ENCODE measurements at regions not wholly inside any gene's neighbourhood (a gene's known extent, or its start where the extent isn't known, plus 50 kb on each side); places are given as distances from the start of the nearest gene placed in this dataset.
A peak's percentile ranks its signal among the peaks of the same experiment; 100 is the strongest.

GRCh38 chr4:55249476-55249875 is 96.6 kb upstream of the SRD5A3 start:
- Histone ChIP-seq H3K27me3 (replicated peaks in 2 of 5; ENCODE audit: control insufficient read depth in 4 of 5, insufficient read depth in 5 of 5, low read length in 4 of 5) (peaks cover 4 to 40% (median 8%) of the 10 kb centered on the region in 5 experiments), H3K9me3 (ENCODE audit: control extremely low read depth in 1 of 5, control insufficient read depth in 4 of 5, insufficient read depth in 2 of 5, low read depth in 1 of 5, low read length in 4 of 5) (no peaks in the 10 kb centered on the region), H3K36me3 (ENCODE audit: control insufficient read depth in 4 of 4, insufficient read depth in 4 of 4, low read length in 3 of 4) (no peaks in the 10 kb centered on the region), H3K4me1 (ENCODE audit: control extremely low read depth in 1 of 4, control insufficient read depth in 4 of 4, insufficient read depth in 4 of 4, low read length in 3 of 4) (peaks cover 0 to 6% (median 0%) of the 10 kb centered on the region in 4 experiments), H3K27ac (ENCODE audit: insufficient read depth in 1 of 2, low read depth in 1 of 2, low read length in 2 of 2, poor library complexity in 1 of 2, severe bottlenecking in 2 of 2) (no peak overlapping the region), H3K4me3 (ENCODE audit: control insufficient read depth in 1 of 7, extremely low read depth in 1 of 7, insufficient read depth in 4 of 7, low read depth in 2 of 7, low read length in 6 of 7) (no peak overlapping the region)
- CTCF ChIA-PET = interaction anchor here (1.1 kb wide), 1 partner anchor 9 kb away, joined by 3 read pairs; no protein-coding TSS in a partner anchor
- POLR2A ChIA-PET = no interaction called here
- DNase-seq = no peak
- 100% methylated on average over 2 of the region's 3 CpGs for WGBS (ENCODE audit: insufficient coverage)

GRCh38 chr4:55251342-55251741 is 94.7 kb upstream of the SRD5A3 start:
- CTCF ChIA-PET = interaction anchor here (1.3 kb wide), 1 partner anchor 70 kb away, joined by 3 read pairs; no protein-coding TSS in a partner anchor
- H3K36me3 ChIP-seq (ENCODE audit: control insufficient read depth in 4 of 4, insufficient read depth in 4 of 4, low read length in 3 of 4) = no peaks in the 10 kb centered on the region
- H3K9me3 ChIP-seq (ENCODE audit: control extremely low read depth in 1 of 5, control insufficient read depth in 4 of 5, insufficient read depth in 2 of 5, low read depth in 1 of 5, low read length in 4 of 5) = no peaks in the 10 kb centered on the region
- H3K4me3 ChIP-seq (ENCODE audit: control insufficient read depth in 1 of 7, extremely low read depth in 1 of 7, insufficient read depth in 4 of 7, low read depth in 2 of 7, low read length in 6 of 7) = no peak overlapping the region
- H3K27me3 ChIP-seq (replicated peaks in 2 of 5; ENCODE audit: control insufficient read depth in 4 of 5, insufficient read depth in 5 of 5, low read length in 4 of 5) = peaks cover 0 to 32% (median 4%) of the 10 kb centered on the region in 5 experiments
- peaks cover 0 to 6% (median 0%) of the 10 kb centered on the region in 4 experiments for H3K4me1 ChIP-seq (ENCODE audit: control extremely low read depth in 1 of 4, control insufficient read depth in 4 of 4, insufficient read depth in 4 of 4, low read length in 3 of 4)
- POLR2A ChIA-PET = no interaction called here
- WGBS (ENCODE audit: insufficient coverage) = 100% methylated on average over 3 of the region's 4 CpGs
- DNase-seq = no peak
- H3K27ac ChIP-seq (ENCODE audit: insufficient read depth in 1 of 2, low read depth in 1 of 2, low read length in 2 of 2, poor library complexity in 1 of 2, severe bottlenecking in 2 of 2) = no peak overlapping the region

GRCh38 chr4:55251896-55252295 is 94.1 kb upstream of the SRD5A3 start:
- CTCF ChIA-PET = no interaction called here
- no peak for DNase-seq
- POLR2A ChIA-PET = no interaction called here

GRCh38 chr4:55253948-55254593 is 92.0 kb upstream of the SRD5A3 start:
- Histone ChIP-seq H3K4me1 (ENCODE audit: control extremely low read depth in 1 of 4, control insufficient read depth in 4 of 4, insufficient read depth in 4 of 4, low read length in 3 of 4) (peaks cover 0 to 11% (median 0%) of the 10 kb centered on the region in 4 experiments), H3K27me3 (replicated peaks in 2 of 5; ENCODE audit: control insufficient read depth in 4 of 5, insufficient read depth in 5 of 5, low read length in 4 of 5) (peaks cover 0 to 16% (median 6%) of the 10 kb centered on the region in 5 experiments), H3K4me3 (ENCODE audit: control insufficient read depth in 1 of 7, extremely low read depth in 1 of 7, insufficient read depth in 4 of 7, low read depth in 2 of 7, low read length in 6 of 7) (no peak overlapping the region), H3K27ac (ENCODE audit: insufficient read depth in 1 of 2, low read depth in 1 of 2, low read length in 2 of 2, poor library complexity in 1 of 2, severe bottlenecking in 2 of 2) (peak overlapping the region in 1 of 2 experiments; percentile 45), H3K9me3 (ENCODE audit: control extremely low read depth in 1 of 5, control insufficient read depth in 4 of 5, insufficient read depth in 2 of 5, low read depth in 1 of 5, low read length in 4 of 5) (no peaks in the 10 kb centered on the region), H3K36me3 (ENCODE audit: control insufficient read depth in 4 of 4, insufficient read depth in 4 of 4, low read length in 3 of 4) (no peaks in the 10 kb centered on the region)
- WGBS (ENCODE audit: insufficient coverage) = 28% methylated on average over 3 of the region's 8 CpGs
- ChIA-PET POLR2A (no interaction called here), CTCF (no interaction called here)
- peak; percentile 54 to 84 (median 74) for DNase-seq

More at GRCh38 chr4:55251896-55252295, 94.1 kb upstream of the SRD5A3 start:
- no CpG with 5 or more reads among the region's 5 CpGs for WGBS (ENCODE audit: insufficient coverage)
- Histone ChIP-seq H3K27ac (ENCODE audit: insufficient read depth in 1 of 2, low read depth in 1 of 2, low read length in 2 of 2, poor library complexity in 1 of 2, severe bottlenecking in 2 of 2) (no peak overlapping the region), H3K27me3 (replicated peaks in 2 of 5; ENCODE audit: control insufficient read depth in 4 of 5, insufficient read depth in 5 of 5, low read length in 4 of 5) (peaks cover 0 to 34% (median 6%) of the 10 kb centered on the region in 5 experiments), H3K4me3 (ENCODE audit: control insufficient read depth in 1 of 7, extremely low read depth in 1 of 7, insufficient read depth in 4 of 7, low read depth in 2 of 7, low read length in 6 of 7) (no peak overlapping the region), H3K4me1 (ENCODE audit: control extremely low read depth in 1 of 4, control insufficient read depth in 4 of 4, insufficient read depth in 4 of 4, low read length in 3 of 4) (peaks cover 0 to 9% (median 0%) of the 10 kb centered on the region in 4 experiments), H3K36me3 (ENCODE audit: control insufficient read depth in 4 of 4, insufficient read depth in 4 of 4, low read length in 3 of 4) (no peaks in the 10 kb centered on the region), H3K9me3 (ENCODE audit: control extremely low read depth in 1 of 5, control insufficient read depth in 4 of 5, insufficient read depth in 2 of 5, low read depth in 1 of 5, low read length in 4 of 5) (no peaks in the 10 kb centered on the region)

GRCh38 chr4:55255179-55255578 is 90.9 kb upstream of the SRD5A3 start:
- Histone ChIP-seq H3K36me3 (ENCODE audit: control insufficient read depth in 4 of 4, insufficient read depth in 4 of 4, low read length in 3 of 4) (no peaks in the 10 kb centered on the region), H3K27ac (ENCODE audit: insufficient read depth in 1 of 2, low read depth in 1 of 2, low read length in 2 of 2, poor library complexity in 1 of 2, severe bottlenecking in 2 of 2) (no peak overlapping the region), H3K4me1 (ENCODE audit: control extremely low read depth in 1 of 4, control insufficient read depth in 4 of 4, insufficient read depth in 4 of 4, low read length in 3 of 4) (peaks cover 0 to 11% (median 0%) of the 10 kb centered on the region in 4 experiments), H3K4me3 (ENCODE audit: control insufficient read depth in 1 of 7, extremely low read depth in 1 of 7, insufficient read depth in 4 of 7, low read depth in 2 of 7, low read length in 6 of 7) (no peak overlapping the region), H3K27me3 (replicated peaks in 2 of 5; ENCODE audit: control insufficient read depth in 4 of 5, insufficient read depth in 5 of 5, low read length in 4 of 5) (peaks cover 0 to 13% (median 6%) of the 10 kb centered on the region in 5 experiments), H3K9me3 (ENCODE audit: control extremely low read depth in 1 of 5, control insufficient read depth in 4 of 5, insufficient read depth in 2 of 5, low read depth in 1 of 5, low read length in 4 of 5) (no peaks in the 10 kb centered on the region)
- WGBS (ENCODE audit: insufficient coverage) = no CpG with 5 or more reads among the region's 1 CpG
- no peak for DNase-seq
- CTCF ChIA-PET = no interaction called here
- POLR2A ChIA-PET = no interaction called here

- ChIA-PET POLR2A (no interaction called here), CTCF (no interaction called here)
- peak in 2 of 3 donors; percentile 41 to 60 for DNase-seq
These were observed 89.3 kb upstream of the SRD5A3 start for GRCh38 chr4:55256787-55257186.

GRCh38 chr4:55258152-55258865 is 87.7 kb upstream of the SRD5A3 start:
- H3K36me3 ChIP-seq (ENCODE audit: control insufficient read depth in 4 of 4, insufficient read depth in 4 of 4, low read length in 3 of 4) = no peaks in the 10 kb centered on the region
- WGBS (ENCODE audit: insufficient coverage) = 44% methylated on average over 1 of the region's 5 CpGs
- CTCF ChIA-PET = interaction anchor here (0.9 to 1.0 kb wide), 2 partner anchors 74 to 136 kb away, joined by 3 read pairs; no protein-coding TSS in a partner anchor
- POLR2A ChIA-PET = no interaction called here
- peak in 2 of 3 donors; percentile 29 to 62 for DNase-seq
- peaks cover 0 to 3% (median 0%) of the 10 kb centered on the region in 5 experiments for H3K9me3 ChIP-seq (ENCODE audit: control extremely low read depth in 1 of 5, control insufficient read depth in 4 of 5, insufficient read depth in 2 of 5, low read depth in 1 of 5, low read length in 4 of 5)
- no peak overlapping the region for H3K27ac ChIP-seq (ENCODE audit: insufficient read depth in 1 of 2, low read depth in 1 of 2, low read length in 2 of 2, poor library complexity in 1 of 2, severe bottlenecking in 2 of 2)
- H3K27me3 ChIP-seq (replicated peaks in 2 of 5; ENCODE audit: control insufficient read depth in 4 of 5, insufficient read depth in 5 of 5, low read length in 4 of 5) = peaks cover 0 to 9% (median 3%) of the 10 kb centered on the region in 5 experiments
- H3K4me1 ChIP-seq (ENCODE audit: control extremely low read depth in 1 of 4, control insufficient read depth in 4 of 4, insufficient read depth in 4 of 4, low read length in 3 of 4) = peaks cover 0 to 11% (median 0%) of the 10 kb centered on the region in 4 experiments
- H3K4me3 ChIP-seq (ENCODE audit: control insufficient read depth in 1 of 7, extremely low read depth in 1 of 7, insufficient read depth in 4 of 7, low read depth in 2 of 7, low read length in 6 of 7) = no peak overlapping the region

More at GRCh38 chr4:55256787-55257186, 89.3 kb upstream of the SRD5A3 start:
- H3K36me3 ChIP-seq (ENCODE audit: control insufficient read depth in 4 of 4, insufficient read depth in 4 of 4, low read length in 3 of 4) = no peaks in the 10 kb centered on the region
- H3K27me3 ChIP-seq (replicated peaks in 2 of 5; ENCODE audit: control insufficient read depth in 4 of 5, insufficient read depth in 5 of 5, low read length in 4 of 5) = peaks cover 0 to 9% (median 4%) of the 10 kb centered on the region in 5 experiments
- 2% methylated on average over 6 of the region's 6 CpGs for WGBS (ENCODE audit: insufficient coverage)
- H3K9me3 ChIP-seq (ENCODE audit: control extremely low read depth in 1 of 5, control insufficient read depth in 4 of 5, insufficient read depth in 2 of 5, low read depth in 1 of 5, low read length in 4 of 5) = no peaks in the 10 kb centered on the region
- H3K4me3 ChIP-seq (ENCODE audit: control insufficient read depth in 1 of 7, extremely low read depth in 1 of 7, insufficient read depth in 4 of 7, low read depth in 2 of 7, low read length in 6 of 7) = no peak overlapping the region
- H3K27ac ChIP-seq (ENCODE audit: insufficient read depth in 1 of 2, low read depth in 1 of 2, low read length in 2 of 2, poor library complexity in 1 of 2, severe bottlenecking in 2 of 2) = no peak overlapping the region
- peaks cover 0 to 11% (median 0%) of the 10 kb centered on the region in 4 experiments for H3K4me1 ChIP-seq (ENCODE audit: control extremely low read depth in 1 of 4, control insufficient read depth in 4 of 4, insufficient read depth in 4 of 4, low read length in 3 of 4)

All from common myeloid progenitor, CD34-positive (primary cell).